BLaER1 (cell line): ENCODE measurements at regions not wholly inside any gene's neighbourhood (a gene's known extent, or its start where the extent isn't known, plus 50 kb on each side); places are given as distances from the start of the nearest gene placed in this dataset.

Experiments
- H3K27ac ChIP-seq: shearing (Covaris generic); formaldehyde crosslinking; 2 replicates; pipeline ENCODE4 v1.8.1; 2022
- H3K27me3 ChIP-seq: shearing (Covaris generic); formaldehyde crosslinking; 2 replicates; pipeline ENCODE4 v1.8.1; 2022
- H3K36me3 ChIP-seq: shearing (Covaris generic); formaldehyde crosslinking; 2 replicates; pipeline ENCODE4 v1.8.1; 2022
- H3K4me1 ChIP-seq: shearing (Covaris generic); formaldehyde crosslinking; 2 replicates; pipeline ENCODE4 v1.8.1; 2022
- H3K4me2 ChIP-seq: shearing (Covaris generic); formaldehyde crosslinking; 2 replicates; pipeline ENCODE4 v1.8.1; 2022
- H3K4me3 ChIP-seq: shearing (Covaris generic); formaldehyde crosslinking; 2 replicates; pipeline ENCODE4 v1.8.1; 2022
- H3K9ac ChIP-seq: shearing (Covaris generic); formaldehyde crosslinking; 2 replicates; pipeline ENCODE4 v1.8.1; 2022
- H3K9me3 ChIP-seq: shearing (Covaris generic); formaldehyde crosslinking; 2 replicates; pipeline ENCODE4 v1.8.1; 2022
- H4K20me1 ChIP-seq: shearing (Covaris generic); formaldehyde crosslinking; 2 replicates; pipeline ENCODE4 v1.8.1; 2022
- Cebpa-rat ChIP-seq: shearing (Covaris generic); IDR thresholded peaks from 2 replicates; pipeline ENCODE4 v1.8.1; 2022

DNA sequence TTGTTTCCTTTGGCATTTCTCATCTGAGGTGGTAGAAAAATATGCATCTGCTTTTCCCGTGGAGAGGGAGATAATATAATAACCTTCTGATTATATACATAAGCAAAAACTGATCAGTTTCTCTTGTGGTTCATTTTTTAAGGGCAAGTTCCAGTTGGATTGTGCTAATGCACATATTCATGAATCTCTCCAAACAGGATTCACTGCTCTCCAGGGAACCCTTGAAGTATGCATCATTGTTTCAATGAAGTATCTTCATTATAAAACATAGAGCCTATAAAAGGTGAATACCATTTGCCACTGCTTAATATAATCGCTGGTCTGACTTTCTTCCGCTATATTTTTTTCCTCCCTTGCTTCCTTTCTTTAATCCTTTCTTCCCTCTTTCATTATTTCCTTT is 384.7 kb downstream of the FIGN start:
- peaks cover 12% of the 10 kb centered on the region for H3K9me3 ChIP-seq
- TF ChIP-seq Cebpa-rat: no peak

DNA sequence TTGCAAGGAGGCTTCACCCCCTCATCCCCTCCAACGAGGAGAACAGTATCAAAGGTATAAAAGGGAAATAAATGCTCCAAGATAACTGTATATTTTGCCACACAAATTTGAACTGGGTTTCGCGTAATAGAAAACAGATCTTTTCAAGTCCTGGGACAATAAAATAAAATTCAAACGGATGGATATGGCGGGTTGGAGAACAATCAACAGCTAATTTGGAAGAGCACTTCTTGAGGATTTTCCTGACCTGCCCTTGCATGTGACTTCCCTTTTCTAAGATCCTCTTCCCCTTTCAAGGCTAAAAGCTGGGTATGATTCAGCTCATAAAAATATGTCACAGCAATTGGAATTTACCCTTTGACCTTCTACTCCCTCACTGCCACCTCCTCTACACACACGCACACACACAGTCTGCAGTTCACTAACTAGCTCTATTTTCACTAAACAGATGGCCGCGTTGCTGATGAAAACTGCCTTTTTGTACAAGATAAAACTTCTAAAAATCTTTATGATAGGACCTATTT is 386.9 kb downstream of the FIGN start:
- H4K20me1 ChIP-seq: no peaks in the 10 kb centered on the region
- H3K4me1 ChIP-seq: no peaks in the 10 kb centered on the region
- no peak for TF ChIP-seq Cebpa-rat
- peaks cover 12% of the 10 kb centered on the region for H3K9me3 ChIP-seq
- H3K9ac ChIP-seq: no peak overlapping the region
- H3K27ac ChIP-seq: no peak overlapping the region
- no peaks in the 10 kb centered on the region for H3K36me3 ChIP-seq
- no peaks in the 10 kb centered on the region for H3K27me3 ChIP-seq
- no peak overlapping the region for H3K4me2 ChIP-seq
- H3K4me3 ChIP-seq: no peak overlapping the region

More for the DNA sequence above, 384.7 kb downstream of the FIGN start:
- Histone ChIP-seq H3K4me2 (no peak overlapping the region), H3K27me3 (no peaks in the 10 kb centered on the region), H3K36me3 (no peaks in the 10 kb centered on the region), H3K9ac (no peak overlapping the region), H3K4me1 (no peaks in the 10 kb centered on the region), H4K20me1 (no peaks in the 10 kb centered on the region), H3K27ac (no peak overlapping the region), H3K4me3 (no peak overlapping the region)

DNA sequence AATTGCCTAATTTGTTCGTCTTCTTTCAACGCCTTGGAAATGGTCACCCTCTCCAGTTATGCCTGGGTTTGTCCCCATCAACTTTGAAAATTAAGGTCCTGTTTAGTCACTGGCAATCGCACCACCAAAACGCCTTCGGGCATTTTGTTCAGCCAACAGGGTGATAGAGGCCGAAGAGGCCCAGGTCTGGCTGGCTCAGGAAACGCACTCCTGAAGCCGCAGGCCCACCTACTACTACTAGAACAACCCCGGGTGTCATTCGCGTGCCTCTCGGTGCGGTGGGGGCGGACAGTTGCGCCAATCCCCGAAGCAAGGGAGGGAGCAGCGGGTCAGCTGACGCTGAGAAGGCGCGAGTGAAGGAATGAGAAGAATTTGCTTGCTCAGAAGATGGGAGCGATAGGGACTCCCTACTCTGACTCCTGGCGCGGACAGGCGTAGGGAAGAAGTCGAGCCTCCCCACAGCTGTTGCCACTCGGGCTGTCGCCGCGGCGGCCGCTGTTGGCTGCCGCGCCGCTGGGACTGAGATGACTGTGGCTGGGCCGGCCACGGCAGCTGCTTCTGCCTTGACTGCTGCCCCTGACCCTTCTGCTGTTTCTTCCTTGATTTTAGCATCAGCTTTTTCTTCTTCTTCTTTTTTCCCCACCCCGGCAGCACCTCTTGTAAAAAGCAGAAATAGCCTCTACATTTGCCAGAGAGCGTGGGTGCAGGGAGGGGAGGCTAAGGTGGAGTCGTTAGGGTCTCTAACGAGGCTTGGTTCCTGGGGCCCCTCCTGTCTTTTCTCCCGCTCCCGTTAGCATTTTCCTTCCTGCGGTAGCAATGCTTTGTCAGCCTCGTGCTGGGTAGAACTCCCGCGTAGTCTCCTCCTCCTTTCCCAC is 387.6 kb downstream of the FIGN start:
- H3K4me3 ChIP-seq: no peak overlapping the region
- H3K9ac ChIP-seq: no peak overlapping the region
- no peaks in the 10 kb centered on the region for H3K27me3 ChIP-seq
- no peak overlapping the region for H3K27ac ChIP-seq
- H3K4me1 ChIP-seq: no peaks in the 10 kb centered on the region
- no peak for TF ChIP-seq Cebpa-rat
- H3K36me3 ChIP-seq: no peaks in the 10 kb centered on the region
- H3K4me2 ChIP-seq: no peak overlapping the region
- peaks cover 12% of the 10 kb centered on the region for H3K9me3 ChIP-seq
- H4K20me1 ChIP-seq: no peaks in the 10 kb centered on the region

DNA sequence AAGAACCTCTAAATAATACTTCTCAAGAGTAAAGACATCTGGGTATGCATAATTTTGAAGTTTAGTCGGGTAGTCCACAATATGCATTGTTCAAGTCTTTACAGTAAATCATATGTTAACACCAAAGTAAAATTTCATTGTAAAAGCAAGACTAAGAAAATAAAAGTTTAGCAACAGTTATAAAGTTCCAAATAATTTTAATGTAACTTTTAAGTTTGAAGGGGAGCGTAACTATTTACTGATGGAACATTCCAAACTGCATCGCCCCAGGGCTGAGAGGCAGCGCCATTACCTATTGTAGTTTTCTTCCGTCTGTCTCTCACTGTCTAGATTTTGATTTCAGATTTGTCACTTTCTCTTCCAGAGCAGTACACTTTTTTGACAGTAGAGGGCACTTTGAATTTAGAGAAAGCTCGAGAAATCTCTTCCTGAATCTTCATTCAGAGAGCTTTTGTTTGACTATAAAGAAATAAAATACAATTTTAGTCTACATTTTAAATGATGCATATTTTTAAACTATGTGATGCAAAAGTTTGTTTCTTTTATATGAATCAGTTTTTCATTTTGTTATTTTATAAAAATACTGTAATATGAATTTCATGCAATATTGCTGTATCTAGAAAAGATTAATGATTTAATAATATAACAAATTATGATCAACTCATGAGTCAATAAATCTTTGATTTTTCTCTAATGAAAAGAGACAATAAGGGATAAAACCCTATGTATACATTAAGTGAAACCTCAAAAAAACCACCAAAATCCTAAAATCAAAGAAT is 389.8 kb downstream of the FIGN start:
- Histone ChIP-seq H3K27ac (no peak overlapping the region), H3K4me1 (peaks cover 9% of the 10 kb centered on the region), H3K36me3 (no peaks in the 10 kb centered on the region), H3K4me3 (no peak overlapping the region), H3K27me3 (no peaks in the 10 kb centered on the region), H3K9ac (no peak overlapping the region), H3K4me2 (no peak overlapping the region), H3K9me3 (peaks cover 12% of the 10 kb centered on the region), H4K20me1 (no peaks in the 10 kb centered on the region)
- no peak for TF ChIP-seq Cebpa-rat

DNA sequence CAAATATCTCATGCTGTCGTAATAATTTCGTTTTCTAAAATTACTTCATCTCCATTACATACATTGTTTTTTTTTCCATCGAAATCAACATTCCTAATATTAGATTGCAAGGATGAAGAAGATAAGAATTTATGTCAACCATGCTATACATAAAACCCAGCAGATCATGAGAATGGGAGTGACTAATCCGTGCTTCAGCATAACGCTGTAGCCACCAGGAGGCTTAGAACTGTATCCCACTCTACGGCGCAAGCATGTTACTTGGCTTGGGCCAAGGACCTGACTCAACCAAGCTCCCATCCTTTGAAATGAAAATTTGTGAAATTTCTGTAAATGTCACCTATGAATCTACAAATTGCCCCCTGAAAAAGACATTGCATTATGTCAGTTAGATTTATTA is 392.5 kb downstream of the FIGN start:
- Histone ChIP-seq H3K4me1 (peaks cover 9% of the 10 kb centered on the region), H3K4me3 (no peak overlapping the region), H3K27me3 (no peaks in the 10 kb centered on the region), H3K36me3 (no peaks in the 10 kb centered on the region), H3K4me2 (no peak overlapping the region), H4K20me1 (no peaks in the 10 kb centered on the region), H3K27ac (no peak overlapping the region), H3K9ac (no peak overlapping the region), H3K9me3 (peaks cover 4% of the 10 kb centered on the region)
- TF ChIP-seq Cebpa-rat: no peak

DNA sequence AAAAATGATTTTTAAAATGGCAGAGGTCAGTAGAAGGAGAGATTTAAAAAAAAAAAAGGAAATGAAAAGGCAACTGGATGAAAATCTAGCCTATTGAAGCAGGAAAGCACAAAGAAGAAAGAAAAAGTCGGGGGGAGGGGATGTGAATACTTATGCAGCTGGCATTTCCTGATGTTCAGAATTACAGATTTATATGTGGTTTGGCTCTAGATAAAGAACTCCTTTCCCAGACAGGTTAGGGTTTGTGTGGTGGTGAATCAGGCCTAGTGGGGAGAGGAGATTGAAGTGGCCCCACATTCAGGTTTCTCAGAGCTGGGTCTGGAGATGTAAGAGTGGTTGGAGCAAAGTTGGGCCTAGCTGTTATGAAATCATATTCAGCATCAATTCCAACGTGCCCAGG is 394.4 kb downstream of the FIGN start:
- no peaks in the 10 kb centered on the region for H3K36me3 ChIP-seq
- H3K9ac ChIP-seq: no peak overlapping the region
- no peaks in the 10 kb centered on the region for H3K9me3 ChIP-seq
- H4K20me1 ChIP-seq: no peaks in the 10 kb centered on the region
- H3K27ac ChIP-seq: no peak overlapping the region
- no peak for TF ChIP-seq Cebpa-rat
- H3K4me1 ChIP-seq: peaks cover 9% of the 10 kb centered on the region
- H3K4me2 ChIP-seq: peak overlapping the region; percentile 42
- no peaks in the 10 kb centered on the region for H3K27me3 ChIP-seq
- H3K4me3 ChIP-seq: no peak overlapping the region

DNA sequence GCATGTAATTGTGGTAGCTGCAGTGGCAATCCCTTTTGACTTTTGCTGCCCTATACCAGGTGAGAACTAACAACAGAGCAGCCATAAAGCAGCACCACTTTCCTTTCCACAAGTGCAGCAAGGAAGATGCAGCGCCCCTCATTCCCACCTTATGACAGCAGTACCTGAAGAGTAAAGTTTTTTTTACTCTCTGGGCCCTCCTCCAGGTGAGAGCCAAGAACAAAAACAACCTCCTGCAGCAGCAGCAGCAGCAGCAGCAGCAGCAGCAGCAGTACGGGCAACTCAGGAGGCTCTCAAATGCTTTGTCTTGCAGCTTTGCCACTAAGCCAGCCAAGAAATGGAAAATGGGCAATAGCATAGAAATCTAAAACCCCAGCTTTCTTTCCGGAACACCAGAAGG is 397.5 kb downstream of the FIGN start:
- TF ChIP-seq Cebpa-rat: no peak
- Histone ChIP-seq H3K27me3 (no peaks in the 10 kb centered on the region), H4K20me1 (no peaks in the 10 kb centered on the region), H3K4me3 (no peak overlapping the region), H3K27ac (no peak overlapping the region), H3K4me1 (peaks cover 9% of the 10 kb centered on the region), H3K36me3 (no peaks in the 10 kb centered on the region), H3K9me3 (no peaks in the 10 kb centered on the region), H3K4me2 (no peak overlapping the region), H3K9ac (no peak overlapping the region)

DNA sequence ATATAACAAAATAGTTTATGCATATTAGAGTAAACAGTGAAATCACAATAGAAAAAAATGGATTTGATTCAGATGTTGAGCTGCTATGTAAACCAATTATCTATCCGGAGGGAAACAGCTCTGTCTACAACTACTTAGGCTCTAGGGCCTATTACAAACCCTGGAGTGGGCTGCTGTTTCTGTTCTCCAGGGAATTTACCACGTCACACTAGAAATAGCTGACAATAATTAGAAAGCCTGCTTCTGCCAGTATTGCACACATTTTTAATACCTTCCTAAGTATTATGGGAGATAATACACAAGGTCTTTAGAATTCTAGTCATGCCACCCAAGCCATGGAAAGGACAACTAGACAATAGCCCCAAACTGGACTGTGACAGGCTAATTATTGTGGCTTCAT is 411.1 kb downstream of the FIGN start:
- Histone ChIP-seq H3K4me3 (no peak overlapping the region), H3K9me3 (no peaks in the 10 kb centered on the region), H3K4me1 (no peaks in the 10 kb centered on the region), H3K9ac (no peak overlapping the region), H4K20me1 (no peaks in the 10 kb centered on the region), H3K36me3 (no peaks in the 10 kb centered on the region), H3K4me2 (no peak overlapping the region), H3K27ac (no peak overlapping the region), H3K27me3 (no peaks in the 10 kb centered on the region)
- no peak for TF ChIP-seq Cebpa-rat

DNA sequence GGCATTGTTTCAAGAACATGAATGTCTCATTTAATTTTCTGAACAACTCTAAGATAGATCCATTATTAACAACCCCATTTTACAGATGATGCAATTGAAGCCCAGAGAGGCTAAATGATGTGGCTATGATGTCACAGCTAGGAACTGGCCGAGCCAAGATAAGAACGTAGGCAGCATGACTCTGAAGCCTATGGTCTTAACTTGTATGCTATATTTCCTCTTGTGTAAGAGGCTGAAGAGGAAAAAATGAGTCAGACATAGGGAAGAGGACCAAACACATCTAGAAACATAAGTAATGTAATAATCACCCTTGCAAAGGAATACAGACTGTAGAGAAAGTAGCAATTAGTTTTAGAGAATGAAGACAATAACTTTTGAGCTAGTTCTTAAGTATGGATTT is 416.8 kb downstream of the FIGN start:
- Histone ChIP-seq H3K4me3 (no peak overlapping the region), H3K4me1 (no peaks in the 10 kb centered on the region), H3K9ac (no peak overlapping the region), H3K4me2 (no peak overlapping the region), H3K27ac (no peak overlapping the region), H3K27me3 (no peaks in the 10 kb centered on the region), H4K20me1 (no peaks in the 10 kb centered on the region), H3K36me3 (no peaks in the 10 kb centered on the region), H3K9me3 (peaks cover 5% of the 10 kb centered on the region; the same call in 1 of the 2 replicates)
- TF ChIP-seq Cebpa-rat: no peak

DNA sequence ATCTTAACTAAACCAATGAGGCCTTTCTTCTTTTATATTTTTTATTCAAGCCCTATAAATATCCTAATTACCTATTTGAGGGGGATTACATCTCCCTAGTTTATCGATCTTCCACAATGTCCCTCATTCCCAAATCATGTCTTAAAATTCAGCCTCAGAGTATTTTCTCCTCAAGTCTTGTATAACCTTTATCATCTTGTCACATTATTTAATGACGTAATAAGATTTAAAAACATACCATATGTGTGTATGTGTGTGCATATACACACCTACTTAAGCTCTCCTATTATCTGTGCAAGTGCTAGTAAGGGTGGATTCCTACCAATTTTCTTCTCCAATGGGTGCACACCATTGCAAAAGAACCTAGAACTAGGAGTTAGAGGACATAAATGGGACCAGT is 421.1 kb downstream of the FIGN start:
- Histone ChIP-seq H3K4me2 (no peak overlapping the region), H3K9me3 (peaks cover 5% of the 10 kb centered on the region; the same call in 1 of the 2 replicates), H3K9ac (no peak overlapping the region), H3K4me3 (no peak overlapping the region), H3K27me3 (no peaks in the 10 kb centered on the region), H3K36me3 (no peaks in the 10 kb centered on the region), H4K20me1 (no peaks in the 10 kb centered on the region), H3K4me1 (no peaks in the 10 kb centered on the region), H3K27ac (no peak overlapping the region)
- TF ChIP-seq Cebpa-rat: no peak
